ENCODE measurements at regions not wholly inside any gene's neighbourhood (a gene's known extent, or its start where the extent isn't known, plus 50 kb on each side); places are given as distances from the start of the nearest gene placed in this dataset.

DNA sequence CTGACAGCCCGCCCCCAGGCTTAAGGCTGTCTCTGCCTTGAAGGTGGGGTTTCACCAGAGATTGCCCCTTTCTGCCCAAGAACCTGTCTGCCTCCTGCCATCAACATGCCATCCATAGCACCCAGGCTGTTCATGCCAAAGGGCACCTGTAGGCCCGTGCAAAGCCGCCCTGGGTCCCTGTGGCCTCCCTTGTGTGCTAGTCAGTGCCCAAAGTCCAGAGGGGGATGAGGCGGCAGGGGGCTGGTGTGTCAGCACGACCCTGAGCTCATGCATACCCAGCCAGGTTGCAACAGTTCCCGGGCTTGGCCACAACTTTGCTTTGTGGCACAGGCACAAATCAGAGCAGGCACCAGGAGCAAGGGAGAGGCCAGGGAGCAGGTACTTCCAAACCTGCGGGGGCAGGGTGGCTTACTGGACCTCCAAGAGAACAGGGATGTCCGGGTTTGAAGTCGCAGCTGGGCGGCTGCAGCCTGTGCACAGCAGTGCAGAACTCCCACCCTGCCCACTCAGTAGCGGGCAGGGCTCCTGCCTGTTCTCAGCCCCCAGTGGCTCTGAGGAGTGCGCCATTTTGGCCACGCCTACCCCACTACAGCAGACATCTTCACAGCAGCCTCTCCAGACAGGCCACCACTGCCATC lies 671.1 kb upstream of the GRM3 start:
- TF ChIP-seq, protein P1, sequence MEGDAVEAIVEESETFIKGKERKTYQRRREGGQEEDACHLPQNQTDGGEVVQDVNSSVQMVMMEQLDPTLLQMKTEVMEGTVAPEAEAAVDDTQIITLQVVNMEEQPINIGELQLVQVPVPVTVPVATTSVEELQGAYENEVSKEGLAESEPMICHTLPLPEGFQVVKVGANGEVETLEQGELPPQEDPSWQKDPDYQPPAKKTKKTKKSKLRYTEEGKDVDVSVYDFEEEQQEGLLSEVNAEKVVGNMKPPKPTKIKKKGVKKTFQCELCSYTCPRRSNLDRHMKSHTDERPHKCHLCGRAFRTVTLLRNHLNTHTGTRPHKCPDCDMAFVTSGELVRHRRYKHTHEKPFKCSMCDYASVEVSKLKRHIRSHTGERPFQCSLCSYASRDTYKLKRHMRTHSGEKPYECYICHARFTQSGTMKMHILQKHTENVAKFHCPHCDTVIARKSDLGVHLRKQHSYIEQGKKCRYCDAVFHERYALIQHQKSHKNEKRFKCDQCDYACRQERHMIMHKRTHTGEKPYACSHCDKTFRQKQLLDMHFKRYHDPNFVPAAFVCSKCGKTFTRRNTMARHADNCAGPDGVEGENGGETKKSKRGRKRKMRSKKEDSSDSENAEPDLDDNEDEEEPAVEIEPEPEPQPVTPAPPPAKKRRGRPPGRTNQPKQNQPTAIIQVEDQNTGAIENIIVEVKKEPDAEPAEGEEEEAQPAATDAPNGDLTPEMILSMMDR (IDR thresholded peaks at IDR 0.05; ENCODE audit: insufficient read depth, low read length): no peak
- no peak for TF ChIP-seq POLR2AphosphoS5 (IDR thresholded peaks at IDR 0.05; ENCODE audit: low read depth)

All from HL-60 (cell line).